ENCODE measurements at regions not wholly inside any gene's neighbourhood (a gene's known extent, or its start where the extent isn't known, plus 50 kb on each side); places are given as distances from the start of the nearest gene placed in this dataset.

- no peaks in the 10 kb centered on the region for H3K9me3 ChIP-seq (ENCODE audit: insufficient read depth, low read length)
- peaks cover 14% of the 10 kb centered on the region for H3K4me1 ChIP-seq (ENCODE audit: low read length)
- H3K4me3 ChIP-seq (ENCODE audit: low read length), result no peak overlapping the region
- no peak overlapping the region for H3K4me2 ChIP-seq (ENCODE audit: low read length)
- no peaks in the 10 kb centered on the region for H4K20me1 ChIP-seq (ENCODE audit: insufficient read depth, low read length)
- no peak overlapping the region for H3K9ac ChIP-seq (ENCODE audit: low read length)
- no peaks in the 10 kb centered on the region for H3K79me2 ChIP-seq (ENCODE audit: low read length)
- no peak overlapping the region for H2AFZ ChIP-seq (ENCODE audit: low read depth, low read length)
- H3K27me3 ChIP-seq (ENCODE audit: low read depth, low read length), result peaks cover 32% of the 10 kb centered on the region
- TF ChIP-seq CTCF (IDR thresholded peaks at IDR 0.05; ENCODE audit: low read depth, low read length) (no peak), EZH2phosphoT487 (IDR thresholded peaks at IDR 0.05; ENCODE audit: low read depth) (no peak)
- no peak overlapping the region for H3K27ac ChIP-seq (ENCODE audit: low read length)
- no peaks in the 10 kb centered on the region for H3K36me3 ChIP-seq (replicated peaks; ENCODE audit: low read depth, low read length)
Measured at GRCh38 chr14:22300646-22301045, 288.4 kb downstream of the DAD1 start.

- H3K27me3 ChIP-seq (ENCODE audit: low read depth, low read length), result peaks cover 21% of the 10 kb centered on the region
- H3K9me3 ChIP-seq (ENCODE audit: insufficient read depth, low read length), result no peaks in the 10 kb centered on the region
- no peaks in the 10 kb centered on the region for H3K4me1 ChIP-seq (ENCODE audit: low read length)
- no peak overlapping the region for H3K4me3 ChIP-seq (ENCODE audit: low read length)
- H3K27ac ChIP-seq (ENCODE audit: low read length), result no peak overlapping the region
- TF ChIP-seq CTCF (IDR thresholded peaks at IDR 0.05; ENCODE audit: low read depth, low read length), result no peak
- TF ChIP-seq EZH2phosphoT487 (IDR thresholded peaks at IDR 0.05; ENCODE audit: low read depth), result no peak
- H3K79me2 ChIP-seq (ENCODE audit: low read length), result no peaks in the 10 kb centered on the region
- H3K4me2 ChIP-seq (ENCODE audit: low read length), result no peak overlapping the region
- no peaks in the 10 kb centered on the region for H3K36me3 ChIP-seq (replicated peaks; ENCODE audit: low read depth, low read length)
- no peak overlapping the region for H3K9ac ChIP-seq (ENCODE audit: low read length)
- no peak overlapping the region for H2AFZ ChIP-seq (ENCODE audit: low read depth, low read length)
- H4K20me1 ChIP-seq (ENCODE audit: insufficient read depth, low read length), result no peaks in the 10 kb centered on the region
Measured at GRCh38 chr14:22297376-22297775, 291.6 kb downstream of the DAD1 start.

GRCh38 chr14:22296722-22297121, 292.3 kb downstream of the DAD1 start:
- no peaks in the 10 kb centered on the region for H3K9me3 ChIP-seq (ENCODE audit: insufficient read depth, low read length)
- no peak overlapping the region for H3K4me3 ChIP-seq (ENCODE audit: low read length)
- H3K27me3 ChIP-seq (ENCODE audit: low read depth, low read length), result peaks cover 21% of the 10 kb centered on the region
- no peak overlapping the region for H2AFZ ChIP-seq (ENCODE audit: low read depth, low read length)
- TF ChIP-seq EZH2phosphoT487 (IDR thresholded peaks at IDR 0.05; ENCODE audit: low read depth) (no peak), CTCF (IDR thresholded peaks at IDR 0.05; ENCODE audit: low read depth, low read length) (no peak)
- H4K20me1 ChIP-seq (ENCODE audit: insufficient read depth, low read length), result no peaks in the 10 kb centered on the region
- H3K4me2 ChIP-seq (ENCODE audit: low read length), result no peak overlapping the region
- no peak overlapping the region for H3K27ac ChIP-seq (ENCODE audit: low read length)
- no peaks in the 10 kb centered on the region for H3K4me1 ChIP-seq (ENCODE audit: low read length)
- no peak overlapping the region for H3K9ac ChIP-seq (ENCODE audit: low read length)
- no peaks in the 10 kb centered on the region for H3K36me3 ChIP-seq (replicated peaks; ENCODE audit: low read depth, low read length)
- no peaks in the 10 kb centered on the region for H3K79me2 ChIP-seq (ENCODE audit: low read length)

GRCh38 chr14:22296088-22296487, 292.9 kb downstream of the DAD1 start:
- Histone ChIP-seq H3K36me3 (replicated peaks; ENCODE audit: low read depth, low read length) (no peaks in the 10 kb centered on the region), H3K4me2 (ENCODE audit: low read length) (no peak overlapping the region), H4K20me1 (ENCODE audit: insufficient read depth, low read length) (no peaks in the 10 kb centered on the region), H2AFZ (ENCODE audit: low read depth, low read length) (no peak overlapping the region), H3K27me3 (ENCODE audit: low read depth, low read length) (peaks cover 21% of the 10 kb centered on the region), H3K9me3 (ENCODE audit: insufficient read depth, low read length) (no peaks in the 10 kb centered on the region), H3K9ac (ENCODE audit: low read length) (no peak overlapping the region), H3K27ac (ENCODE audit: low read length) (no peak overlapping the region), H3K4me1 (ENCODE audit: low read length) (no peaks in the 10 kb centered on the region), H3K4me3 (ENCODE audit: low read length) (no peak overlapping the region), H3K79me2 (ENCODE audit: low read length) (no peaks in the 10 kb centered on the region)
- TF ChIP-seq EZH2phosphoT487 (IDR thresholded peaks at IDR 0.05; ENCODE audit: low read depth) (no peak), CTCF (IDR thresholded peaks at IDR 0.05; ENCODE audit: low read depth, low read length) (no peak)

Data from OCI-LY3 (cell line).